Stomach (tissue), 8 donors: ENCODE measurements at regions not wholly inside any gene's neighbourhood (a gene's known extent, or its start where the extent isn't known, plus 50 kb on each side); places are given as distances from the start of the nearest gene placed in this dataset.
"Not testable (repeated sequence)": the region's sequence is repeated elsewhere in the genome, so short reads cannot be mapped to it uniquely, and the experiment has no call there.

Experiments used
- DNase-seq, 2 donors: peaks; one replicate each; pipeline versions ENCODE4 v3.0.0 to v3.0.0-alpha.2; 2013 to 2019
- H3K27ac ChIP-seq, 5 donors: fragments of 200-600 bp in 4 of 5; sonication (generic) in 4 of 5; one replicate each; pipeline ENCODE4 v1.5.1; 2013 to 2019; ENCODE audit warnings: mild to moderate bottlenecking in 1 of 5, moderate library complexity in 1 of 5
- H3K27me3 ChIP-seq, 3 donors: fragments of 200-600 bp; sonication (generic); one replicate each; pipeline ENCODE4 v1.5.1; 2017 to 2019; ENCODE audit warnings: mixed run types in 1 of 3
- H3K36me3 ChIP-seq, 4 donors: fragments of 200-600 bp; sonication (generic); 1 replicate in 3 of 4; 2 replicates in 1 of 4; pipeline ENCODE4 v1.5.1; 2016 to 2019
- H3K4me1 ChIP-seq, 4 donors: fragments of 200-600 bp; sonication (generic); one replicate each; pipeline ENCODE4 v1.5.1; 2016 to 2019
- H3K4me3 ChIP-seq, 4 donors: fragments of 200-600 bp; sonication (generic) in 3 of 4; one replicate each; pipeline ENCODE4 v1.5.1; 2016 to 2019; ENCODE audit warnings: mild to moderate bottlenecking in 1 of 4
- H3K9me3 ChIP-seq, 4 donors: fragments of 200-600 bp; sonication (generic); one replicate each; pipeline ENCODE4 v1.5.1; 2016 to 2019
- CTCF ChIP-seq, 7 experiments: fragments of 450-650 bp in 4 of 7; fragments of 200-600 bp in 3 of 7; sonication (generic) in 3 of 7; IDR thresholded peaks; one replicate each; pipeline ENCODE4 v1.5.1; 2016 to 2019; ENCODE audit warnings: antibody characterized with exemption in 7 of 7, control low read depth in 2 of 7, mild to moderate bottlenecking in 1 of 7
- EP300 ChIP-seq: sonication (generic); formaldehyde crosslinking; IDR thresholded peaks from one replicate; pipeline ENCODE4 v1.6.1; 2017; ENCODE audit warnings: antibody characterized with exemption
- POLR2A ChIP-seq, 4 donors: fragments of 450-650 bp; IDR thresholded peaks; one replicate each; pipeline ENCODE4 v1.6.1; 2016; ENCODE audit warnings: antibody characterized with exemption in 4 of 4, control low read depth in 2 of 4, mild to moderate bottlenecking in 1 of 4, moderate library complexity in 1 of 4
- POLR2AphosphoS5 ChIP-seq, 3 donors: sonication (generic); formaldehyde crosslinking; IDR thresholded peaks; one replicate each; pipeline ENCODE4 v1.6.1; 2016; ENCODE audit warnings: antibody characterized with exemption in 3 of 3
- WGBS, 5 donors: extraction: QIAGEN DNeasy Blood & Tissue Kit in 3 of 5; methylation state at CpG; one replicate each; pipeline versions ENCODE4 v1.1.5 to v1.1.7; 2013 to 2018; 5-methylcytosine and 5-hydroxymethylcytosine counted together
- intact Hi-C: fragments of 100-400 bp; cut with DNase I; formaldehyde crosslinking; loops from one replicate; pipeline ENCODE4 v1.15.1; 2023; ENCODE audit warnings: low total_unique reads
- donor health status: healthy with polysubstance abuse.
- donor health status: Bipolar disorder and iron deficiency.
- donor health status: healthy.

- intact Hi-C loops: no loop called here
- Histone ChIP-seq H3K9me3 (peaks cover 0 to 3% (median 0%) of the 10 kb centered on the region in 4 donors), H3K4me3 (no peak overlapping the region), H3K27ac (no peak overlapping the region), H3K4me1 (no peaks in the 10 kb centered on the region), H3K27me3 (peaks cover 0 to 10% (median 0%) of the 10 kb centered on the region in 3 donors), H3K36me3 (no peaks in the 10 kb centered on the region)
- 37 to 80% (median 66%) methylated on average over 2 of the region's 2 CpGs for WGBS, 5 donors
- no peak for DNase-seq
- TF ChIP-seq POLR2A (IDR thresholded peaks at IDR 0.05) (no peak), EP300 (no peak), POLR2AphosphoS5 (IDR thresholded peaks at IDR 0.05) (no peak), CTCF (IDR thresholded peaks at IDR 0.05) (no peak)
Measured at GRCh38 chr2:75833386-75833785, 122.7 kb upstream of the GCFC2 start.

DNA sequence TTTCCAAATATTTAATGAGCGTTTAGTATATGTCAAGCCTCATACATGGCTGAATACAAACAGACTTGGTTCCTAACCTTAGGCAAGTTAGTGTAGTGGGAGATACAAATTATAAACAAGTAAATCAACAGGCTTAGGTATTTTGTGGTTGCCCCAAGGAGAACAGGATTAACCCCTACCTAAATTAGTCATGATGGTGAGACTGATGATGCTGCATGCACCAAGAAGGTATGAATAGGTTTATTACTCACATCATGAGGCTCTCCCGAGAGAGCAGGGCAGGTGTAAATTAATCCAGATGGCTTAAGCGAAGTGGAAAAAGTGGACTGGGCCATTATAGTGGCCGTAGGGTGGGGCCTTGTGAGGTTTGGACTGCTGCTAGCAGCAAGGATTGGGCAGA, 118.1 kb upstream of the GCFC2 start:
- WGBS, 5 donors: 62 to 81% (median 74%) methylated on average over 4 of the region's 4 CpGs

DNA sequence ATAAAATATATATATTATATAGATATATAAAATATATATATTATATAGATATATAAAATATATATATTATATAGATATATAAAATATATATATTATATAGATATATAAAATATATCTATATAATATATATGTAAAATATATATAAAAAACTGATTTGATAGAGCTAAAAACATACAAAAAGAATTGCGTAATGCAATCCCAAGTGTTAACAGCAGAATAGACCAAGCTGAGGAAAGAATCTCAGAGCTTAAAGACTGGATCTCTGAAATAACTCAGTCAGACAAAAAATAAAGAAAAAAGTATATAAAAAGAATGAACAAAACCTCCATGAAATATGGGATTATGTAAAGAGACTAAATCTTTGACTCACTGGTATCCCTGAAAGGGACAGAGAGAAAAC, 112.8 kb upstream of the GCFC2 start:
- WGBS, 5 donors: 94 to 100% (median 96%) methylated on average over 1 of the region's 1 CpG
- H3K36me3 ChIP-seq, H3K4me3 ChIP-seq, intact Hi-C loops, H3K27ac ChIP-seq, H3K4me1 ChIP-seq, H3K27me3 ChIP-seq, DNase-seq: not testable (repeated sequence)
- peaks cover 0 to 14% (median 9%) of the 10 kb centered on the region in 4 donors for H3K9me3 ChIP-seq

More for the DNA sequence above, 118.1 kb upstream of the GCFC2 start:
- Histone ChIP-seq H3K4me1 (no peaks in the 10 kb centered on the region), H3K9me3 (peaks cover 0 to 8% (median 4%) of the 10 kb centered on the region in 4 donors), H3K27me3 (peaks cover 0 to under 1% (median 0%) of the 10 kb centered on the region in 3 donors), H3K27ac (no peak overlapping the region), H3K36me3 (no peaks in the 10 kb centered on the region), H3K4me3 (no peak overlapping the region)
- DNase-seq: no peak
- no peak for TF ChIP-seq CTCF (IDR thresholded peaks at IDR 0.05)
- TF ChIP-seq POLR2A (IDR thresholded peaks at IDR 0.05): no peak
- intact Hi-C loops: no loop called here

DNA sequence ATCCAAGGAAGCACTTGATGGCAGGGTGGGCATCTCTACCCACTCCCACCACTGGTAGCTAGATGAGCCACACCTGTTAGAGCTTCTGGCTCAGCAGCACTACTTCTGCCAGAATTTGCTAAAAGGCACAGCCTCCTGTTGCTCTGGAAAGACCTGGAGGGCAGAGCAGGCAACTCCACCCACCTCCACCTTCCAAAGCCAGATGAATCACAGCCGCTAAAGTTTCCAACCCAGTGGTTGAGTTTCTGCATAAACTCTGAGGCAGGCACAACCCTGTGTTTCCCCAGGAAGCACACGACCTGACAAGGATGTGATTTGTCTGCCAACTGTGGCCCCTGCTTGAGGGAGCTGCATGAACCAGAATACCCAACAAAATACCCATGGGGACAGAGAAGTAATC, 111.6 kb upstream of the GCFC2 start:
- peaks cover 0 to 14% (median 9%) of the 10 kb centered on the region in 4 donors for H3K9me3 ChIP-seq
- H3K27ac ChIP-seq: no peak overlapping the region
- 60 to 70% (median 62%) methylated on average over 2 of the region's 2 CpGs for WGBS, 5 donors
- TF ChIP-seq POLR2A (IDR thresholded peaks at IDR 0.05) (no peak), CTCF (IDR thresholded peaks at IDR 0.05) (no peak), EP300 (no peak), POLR2AphosphoS5 (IDR thresholded peaks at IDR 0.05) (no peak)
- intact Hi-C loops: no loop called here
- H3K4me3 ChIP-seq: no peak overlapping the region
- H3K36me3 ChIP-seq: no peaks in the 10 kb centered on the region
- no peaks in the 10 kb centered on the region for H3K4me1 ChIP-seq
- peaks cover 0 to 8% (median 0%) of the 10 kb centered on the region in 3 donors for H3K27me3 ChIP-seq
- no peak for DNase-seq

DNA sequence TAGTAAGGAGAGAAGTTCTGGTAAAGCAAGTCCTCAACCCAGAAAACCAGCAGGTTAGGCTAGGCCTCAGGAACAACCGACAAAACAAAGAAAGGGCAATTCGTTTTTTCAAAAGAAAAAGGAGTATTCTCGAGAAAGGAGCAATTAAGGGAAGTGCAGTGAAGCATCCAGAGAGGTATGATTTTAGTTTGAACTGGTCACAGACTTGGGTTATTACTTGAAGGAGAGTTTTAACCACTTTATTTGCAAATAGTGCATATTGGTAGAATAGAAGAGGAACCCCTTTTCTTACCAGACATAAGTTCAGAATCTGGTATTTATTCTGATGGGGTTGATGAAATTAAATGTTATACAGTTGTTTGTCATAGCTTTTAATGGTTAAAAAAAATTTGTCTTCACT, 110.0 kb upstream of the GCFC2 start:
- intact Hi-C loops: no loop called here
- no peak for DNase-seq
- no peak for TF ChIP-seq CTCF (IDR thresholded peaks at IDR 0.05)
- no peak for TF ChIP-seq EP300
- TF ChIP-seq POLR2A (IDR thresholded peaks at IDR 0.05): no peak
- TF ChIP-seq POLR2AphosphoS5 (IDR thresholded peaks at IDR 0.05): no peak
- no peak overlapping the region for H3K4me3 ChIP-seq
- WGBS, 5 donors: 71 to 89% (median 80%) methylated on average over 3 of the region's 3 CpGs
- H3K9me3 ChIP-seq: peaks cover 0 to 14% (median 9%) of the 10 kb centered on the region in 4 donors
- no peaks in the 10 kb centered on the region for H3K36me3 ChIP-seq
- no peaks in the 10 kb centered on the region for H3K4me1 ChIP-seq
- peaks cover 0 to 8% (median 0%) of the 10 kb centered on the region in 3 donors for H3K27me3 ChIP-seq
- no peak overlapping the region for H3K27ac ChIP-seq
